SK-N-MC (cell line): ENCODE measurements at regions not wholly inside any gene's neighbourhood (a gene's known extent, or its start where the extent isn't known, plus 50 kb on each side); places are given as distances from the start of the nearest gene placed in this dataset.
"Not testable (repeated sequence)": the region's sequence is repeated elsewhere in the genome, so short reads cannot be mapped to it uniquely, and the experiment has no call there.

Experiments used
- DNase-seq: peaks from one replicate; pipeline ENCODE4 v3.0.0-alpha.2; 2011; ENCODE audit warnings: low read depth, low spot score
- H3K27ac ChIP-seq: fragments of 200-600 bp; sonication (generic); 2 replicates; pipeline ENCODE4 v1.5.1; 2016; ENCODE audit warnings: mixed run types
- H3K36me3 ChIP-seq: fragments of 200-600 bp; sonication (generic); 2 replicates; pipeline ENCODE4 v1.6.1; 2017; ENCODE audit warnings: antibody characterized with exemption, low read length, mixed read lengths; ENCODE audit not compliant: insufficient read depth
- H3K4me3 ChIP-seq: fragments of 200-600 bp; sonication (generic); 2 replicates; pipeline ENCODE4 v1.5.1; 2016
- H3K9ac ChIP-seq: fragments of 200-600 bp; sonication (generic); 2 replicates; pipeline ENCODE4 v1.8.0; 2017; ENCODE audit warnings: mixed run types, mixed read lengths; ENCODE audit not compliant: insufficient read length
- H3K9me3 ChIP-seq: fragments of 200-600 bp; sonication (generic); 2 replicates; pipeline ENCODE4 v1.6.1; 2017; ENCODE audit warnings: low read depth, mild to moderate bottlenecking, antibody characterized with exemption, low read length, moderate library complexity, mixed read lengths
- EZH2 ChIP-seq: fragments of 200-600 bp; sonication (generic); IDR thresholded peaks from one replicate; pipeline ENCODE4 v1.6.1; 2017; ENCODE audit warnings: antibody characterized with exemption
- FOXP2 ChIP-seq: optimal IDR thresholded peaks from 2 replicates; pipeline ENCODE3; 2011; ENCODE audit warnings: mild to moderate bottlenecking, moderate library complexity; ENCODE audit not compliant: insufficient read depth; ENCODE audit errors: extremely low read length, control extremely low read depth
- POLR2AphosphoS5 ChIP-seq: IDR thresholded peaks from 2 replicates; pipeline ENCODE4 v1.6.1; 2012; ENCODE audit warnings: mild to moderate bottlenecking, low read depth, low read length, borderline replicate concordance

- no peak for TF ChIP-seq FOXP2
- TF ChIP-seq POLR2AphosphoS5: no peak
- no peak for TF ChIP-seq EZH2
- Histone ChIP-seq H3K36me3 (no peaks in the 10 kb centered on the region), H3K27ac (no peak overlapping the region), H3K9ac (no peak overlapping the region), H3K9me3 (no peaks in the 10 kb centered on the region), H3K4me3 (no peak overlapping the region)
- no peak for DNase-seq
Measured at GRCh38 chr16:60407034-60407433, 1629.2 kb downstream of the CDH8 start.

GRCh38 chr16:60405286-60405685 is 1631.0 kb downstream of the CDH8 start:
- Histone ChIP-seq H3K36me3 (no peaks in the 10 kb centered on the region), H3K9ac (no peak overlapping the region), H3K27ac (no peak overlapping the region), H3K4me3 (no peak overlapping the region), H3K9me3 (no peaks in the 10 kb centered on the region)
- DNase-seq: no peak
- TF ChIP-seq POLR2AphosphoS5: no peak

- no peak for DNase-seq
- Histone ChIP-seq H3K9me3 (no peaks in the 10 kb centered on the region), H3K4me3 (no peak overlapping the region), H3K9ac (no peak overlapping the region), H3K27ac (no peak overlapping the region), H3K36me3 (no peaks in the 10 kb centered on the region)
- TF ChIP-seq POLR2AphosphoS5: no peak
- TF ChIP-seq EZH2: no peak
- TF ChIP-seq FOXP2: no peak
Measured at GRCh38 chr16:60404401-60404800, 1631.8 kb downstream of the CDH8 start.

DNA sequence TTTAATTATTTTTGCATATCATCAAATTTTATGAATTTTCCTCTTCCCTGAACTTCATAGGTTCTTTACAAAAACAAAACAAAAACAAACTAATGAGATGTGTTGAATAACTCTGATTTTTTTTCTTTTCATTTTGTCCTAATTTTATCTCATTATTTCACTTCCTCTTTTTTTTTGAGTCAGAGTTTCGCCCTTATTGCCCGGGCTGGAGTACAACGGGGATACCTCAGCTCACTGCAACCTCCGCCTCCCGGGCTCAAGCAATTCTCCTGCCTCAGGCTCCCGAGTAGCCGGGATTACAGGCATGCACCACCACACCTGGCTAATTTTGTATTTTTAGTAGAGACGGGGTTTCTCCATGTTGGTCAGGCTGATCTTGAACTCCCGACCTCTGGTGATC is 1633.3 kb downstream of the CDH8 start:
- H3K4me3 ChIP-seq, H3K9ac ChIP-seq, H3K36me3 ChIP-seq, H3K9me3 ChIP-seq, DNase-seq, H3K27ac ChIP-seq: not testable (repeated sequence)

DNA sequence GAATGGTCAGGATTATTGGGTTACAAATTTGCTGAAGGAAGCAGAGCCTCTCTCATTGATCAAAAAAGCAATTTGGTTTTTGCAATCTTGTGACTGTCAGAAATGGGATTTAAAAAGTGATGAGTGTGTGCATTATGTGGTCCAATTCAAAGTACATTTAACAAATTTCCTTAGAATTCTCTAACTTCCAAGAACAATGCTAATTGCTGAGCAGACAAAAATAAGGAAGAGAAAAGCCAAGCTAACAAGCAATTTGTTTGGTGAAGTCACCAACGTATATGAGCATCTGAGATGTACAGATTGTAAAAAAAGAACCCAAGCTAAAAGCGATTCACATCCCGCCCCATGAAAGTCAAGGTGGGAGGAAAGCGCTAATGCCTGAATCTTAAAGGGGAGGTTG is 1643.9 kb downstream of the CDH8 start:
- Histone ChIP-seq H3K27ac (no peak overlapping the region), H3K9ac (no peak overlapping the region), H3K36me3 (no peaks in the 10 kb centered on the region), H3K9me3 (no peaks in the 10 kb centered on the region), H3K4me3 (no peak overlapping the region)
- no peak for DNase-seq
- TF ChIP-seq EZH2: no peak
- no peak for TF ChIP-seq POLR2AphosphoS5
- TF ChIP-seq FOXP2: no peak

DNA sequence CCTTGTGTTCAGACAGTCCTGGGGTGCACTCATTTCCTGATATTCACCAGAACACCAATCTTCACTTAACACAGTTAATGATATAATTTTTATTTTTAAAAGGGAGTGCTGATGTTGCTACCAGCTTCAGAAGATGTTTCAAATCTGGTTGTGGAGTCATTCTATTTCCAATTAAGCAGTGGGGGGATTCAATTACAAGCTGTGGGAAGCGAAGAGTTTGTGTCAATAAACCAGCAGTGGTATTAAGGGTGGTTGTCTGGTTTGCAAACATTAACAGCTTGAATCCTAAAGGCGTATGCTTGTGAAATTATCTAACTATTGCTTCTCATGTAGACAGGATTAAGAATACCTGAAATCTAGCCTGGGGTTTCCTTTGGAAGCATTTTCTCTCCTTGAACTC is 1637.5 kb upstream of the GOT2 start:
- Histone ChIP-seq H3K9ac (no peak overlapping the region), H3K27ac (no peak overlapping the region), H3K4me3 (no peak overlapping the region), H3K36me3 (no peaks in the 10 kb centered on the region), H3K9me3 (no peaks in the 10 kb centered on the region)
- no peak for DNase-seq
- TF ChIP-seq POLR2AphosphoS5 (no peak), FOXP2 (no peak), EZH2 (no peak)

DNA sequence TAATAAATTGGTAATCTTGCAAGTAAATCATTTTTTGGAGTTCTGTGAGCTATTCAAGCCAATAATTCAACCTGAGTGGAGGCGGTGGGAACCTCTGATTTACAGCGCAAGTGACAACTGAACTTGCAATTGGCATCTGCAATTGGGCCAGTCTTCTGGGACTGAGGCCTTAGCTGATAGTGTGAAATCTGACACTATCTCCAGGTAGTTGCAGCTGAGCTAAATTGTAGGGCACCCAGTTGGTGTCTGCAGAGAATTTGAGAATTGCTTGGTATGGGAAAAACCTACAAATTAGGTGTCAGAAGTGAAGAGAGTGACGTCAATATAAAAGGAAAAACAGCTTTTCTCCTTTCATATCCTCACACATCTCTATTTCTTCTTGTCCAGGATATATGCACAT is 1633.6 kb upstream of the GOT2 start:
- Histone ChIP-seq H3K9ac (no peak overlapping the region), H3K27ac (no peak overlapping the region), H3K9me3 (no peaks in the 10 kb centered on the region), H3K36me3 (no peaks in the 10 kb centered on the region), H3K4me3 (no peak overlapping the region)
- TF ChIP-seq EZH2 (no peak), FOXP2 (no peak), POLR2AphosphoS5 (no peak)
- no peak for DNase-seq

DNA sequence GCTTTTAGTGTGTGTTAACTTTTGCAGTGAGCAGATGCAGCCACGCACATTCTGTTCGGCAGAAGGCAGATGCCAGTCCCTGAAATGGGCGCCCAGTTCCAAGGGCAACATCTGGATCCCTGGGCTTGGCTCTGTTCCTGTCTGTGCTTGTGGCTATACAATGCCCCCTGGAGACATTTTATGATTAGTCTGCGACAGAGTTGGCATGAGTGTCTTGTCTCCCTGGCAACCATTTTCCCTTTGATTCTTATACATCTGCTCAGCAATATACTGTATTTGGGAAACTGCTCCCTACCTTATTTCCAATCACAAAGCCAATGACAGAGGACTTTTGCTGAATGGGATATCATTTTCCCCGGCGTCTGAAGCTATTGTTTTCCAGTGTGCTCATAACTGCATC is 1629.5 kb upstream of the GOT2 start:
- no peak for DNase-seq
- Histone ChIP-seq H3K27ac (no peak overlapping the region), H3K36me3 (no peaks in the 10 kb centered on the region), H3K4me3 (no peak overlapping the region), H3K9ac (no peak overlapping the region), H3K9me3 (no peaks in the 10 kb centered on the region)
- TF ChIP-seq POLR2AphosphoS5 (no peak), FOXP2 (no peak), EZH2 (no peak)

DNA sequence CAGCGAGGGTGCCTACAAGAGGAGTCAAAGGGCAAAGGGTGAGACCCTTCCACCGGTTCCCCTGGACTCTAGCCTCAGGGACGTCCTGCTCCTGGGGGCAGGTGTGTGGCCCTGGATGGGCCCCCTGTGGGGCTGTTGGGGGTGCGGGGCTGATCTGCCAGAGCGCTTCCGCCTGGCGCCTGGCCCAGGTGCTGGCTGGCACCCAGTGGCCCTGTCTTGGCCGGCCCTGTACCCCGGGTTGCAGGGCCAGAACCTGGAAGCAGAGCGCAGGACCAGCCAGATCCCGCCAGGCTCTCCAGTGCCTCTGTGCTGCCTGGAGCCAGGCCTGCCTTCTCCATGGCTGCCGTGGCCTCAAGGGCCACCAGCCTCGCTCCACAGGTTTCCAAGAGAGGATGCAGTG is 1625.8 kb upstream of the GOT2 start:
- not testable (repeated sequence) for H3K27ac ChIP-seq, H3K4me3 ChIP-seq, H3K9me3 ChIP-seq, H3K9ac ChIP-seq, H3K36me3 ChIP-seq, DNase-seq

DNA sequence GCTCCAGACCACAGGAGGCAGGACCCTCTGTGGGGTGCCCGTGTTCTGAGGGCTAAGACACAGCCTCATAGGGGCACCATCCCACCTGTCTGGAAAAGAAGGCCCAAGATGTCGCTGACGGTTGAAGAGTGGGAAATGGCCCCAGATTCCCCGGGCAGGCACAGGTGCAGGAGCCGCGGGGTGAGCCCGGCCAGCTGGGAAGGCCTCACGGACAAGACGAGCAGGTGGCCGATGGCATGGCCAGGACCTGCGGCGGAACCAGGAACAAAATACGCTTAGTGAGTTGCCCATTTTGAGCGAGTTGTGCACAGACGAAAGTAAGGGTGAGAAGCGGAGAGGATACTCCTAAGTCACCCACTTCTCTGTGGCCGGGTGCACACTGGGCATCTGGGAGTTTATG is 1625.3 kb upstream of the GOT2 start:
- H3K27ac ChIP-seq, H3K4me3 ChIP-seq, DNase-seq, H3K9ac ChIP-seq, H3K36me3 ChIP-seq, H3K9me3 ChIP-seq: not testable (repeated sequence)

- H3K27ac ChIP-seq, H3K9ac ChIP-seq, H3K36me3 ChIP-seq, H3K9me3 ChIP-seq, H3K4me3 ChIP-seq, DNase-seq: not testable (repeated sequence)
Measured at GRCh38 chr16:60357876-60358522, 1623.9 kb upstream of the GOT2 start.
